ENCODE measurements at regions not wholly inside any gene's neighbourhood (a gene's known extent, or its start where the extent isn't known, plus 50 kb on each side); places are given as distances from the start of the nearest gene placed in this dataset.
"Not testable (repeated sequence)": the region's sequence is repeated elsewhere in the genome, so short reads cannot be mapped to it uniquely, and the experiment has no call there.

DNA sequence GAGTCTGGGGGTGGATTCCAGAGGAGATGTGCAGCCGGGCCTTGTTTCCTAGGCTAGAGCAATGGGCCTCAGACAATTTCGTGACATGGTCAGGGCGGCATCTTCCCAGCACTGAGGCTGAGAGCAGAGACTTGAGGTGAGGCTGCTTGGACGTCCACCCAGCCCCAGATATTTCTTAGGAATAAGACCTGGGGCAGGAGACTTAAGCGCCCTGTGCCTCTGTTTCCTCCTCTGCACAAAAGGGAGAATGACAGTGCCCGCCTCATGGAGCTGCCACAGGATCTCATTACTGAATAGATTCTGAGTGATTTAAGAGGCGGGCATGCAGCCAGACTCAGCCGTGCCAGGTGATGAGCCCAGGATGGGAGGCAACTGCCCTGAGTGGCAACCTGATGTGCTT is 297.9 kb upstream of the SFSWAP start:
- no peak overlapping the region for H3K4me3 ChIP-seq (ENCODE audit: low read depth, low read length)
- FAIRE-seq (no peak), DNase-seq (ENCODE audit: low read depth) (no peak)
- H3K36me3 ChIP-seq (ENCODE audit: control insufficient read depth, insufficient read depth, low read length), result no peaks in the 10 kb centered on the region
- no peaks in the 10 kb centered on the region for H3K27me3 ChIP-seq (ENCODE audit: control insufficient read depth, insufficient read depth, low read length)
- no peak for TF ChIP-seq CTCF (IDR thresholded peaks at IDR 0.05; ENCODE audit: insufficient read depth, low read length, severe bottlenecking)

GRCh38 chr12:131413471-131413870 is 297.4 kb upstream of the SFSWAP start:
- Histone ChIP-seq H3K27me3 (ENCODE audit: control insufficient read depth, insufficient read depth, low read length) (no peaks in the 10 kb centered on the region), H3K4me3 (ENCODE audit: low read depth, low read length) (no peak overlapping the region), H3K36me3 (ENCODE audit: control insufficient read depth, insufficient read depth, low read length) (no peaks in the 10 kb centered on the region)
- TF ChIP-seq CTCF (IDR thresholded peaks at IDR 0.05; ENCODE audit: insufficient read depth, low read length, severe bottlenecking), result no peak
- no peak for FAIRE-seq
- no peak for DNase-seq (ENCODE audit: low read depth)

- not testable (repeated sequence) for DNase-seq (ENCODE audit: low read depth)
These were observed 296.6 kb upstream of the SFSWAP start for GRCh38 chr12:131414155-131414922.

DNA sequence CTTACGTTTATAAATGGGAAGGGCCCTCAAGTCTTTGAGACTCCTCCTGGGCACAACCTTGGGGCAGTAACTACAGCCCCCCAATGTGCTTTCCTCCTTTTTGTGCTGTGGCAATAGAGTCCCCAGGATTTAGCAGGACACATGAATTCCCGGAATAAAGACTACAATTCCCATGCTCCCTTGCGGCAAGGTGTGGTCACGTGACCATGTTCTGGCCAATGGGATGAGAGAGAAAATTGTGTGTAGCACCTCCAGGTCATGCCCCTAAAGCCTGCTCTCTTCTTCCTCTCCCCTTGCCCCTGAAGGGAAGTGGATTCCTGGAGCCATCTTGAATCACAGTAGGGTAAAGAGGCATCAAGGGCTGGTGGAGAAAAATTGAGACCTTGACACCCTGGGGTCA is 295.1 kb upstream of the SFSWAP start:
- Histone ChIP-seq H3K4me3 (ENCODE audit: low read depth, low read length) (no peak overlapping the region), H3K27me3 (ENCODE audit: control insufficient read depth, insufficient read depth, low read length) (no peaks in the 10 kb centered on the region), H3K36me3 (ENCODE audit: control insufficient read depth, insufficient read depth, low read length) (no peaks in the 10 kb centered on the region)
- no peak for DNase-seq (ENCODE audit: low read depth)
- no peak for FAIRE-seq
- TF ChIP-seq CTCF (IDR thresholded peaks at IDR 0.05; ENCODE audit: insufficient read depth, low read length, severe bottlenecking), result no peak

More at GRCh38 chr12:131414155-131414922, 296.6 kb upstream of the SFSWAP start:
- peak; percentile 96 for FAIRE-seq
- H3K4me3 ChIP-seq (ENCODE audit: low read depth, low read length); H3K36me3 ChIP-seq (ENCODE audit: control insufficient read depth, insufficient read depth, low read length); H3K27me3 ChIP-seq (ENCODE audit: control insufficient read depth, insufficient read depth, low read length): not testable (repeated sequence)

GRCh38 chr12:131418121-131418520 is 292.8 kb upstream of the SFSWAP start:
- DNase-seq (ENCODE audit: low read depth) (no peak), FAIRE-seq (no peak)
- Histone ChIP-seq H3K36me3 (ENCODE audit: control insufficient read depth, insufficient read depth, low read length) (no peaks in the 10 kb centered on the region), H3K27me3 (ENCODE audit: control insufficient read depth, insufficient read depth, low read length) (no peaks in the 10 kb centered on the region), H3K4me3 (ENCODE audit: low read depth, low read length) (no peak overlapping the region)
- TF ChIP-seq CTCF (IDR thresholded peaks at IDR 0.05; ENCODE audit: insufficient read depth, low read length, severe bottlenecking), result no peak

DNA sequence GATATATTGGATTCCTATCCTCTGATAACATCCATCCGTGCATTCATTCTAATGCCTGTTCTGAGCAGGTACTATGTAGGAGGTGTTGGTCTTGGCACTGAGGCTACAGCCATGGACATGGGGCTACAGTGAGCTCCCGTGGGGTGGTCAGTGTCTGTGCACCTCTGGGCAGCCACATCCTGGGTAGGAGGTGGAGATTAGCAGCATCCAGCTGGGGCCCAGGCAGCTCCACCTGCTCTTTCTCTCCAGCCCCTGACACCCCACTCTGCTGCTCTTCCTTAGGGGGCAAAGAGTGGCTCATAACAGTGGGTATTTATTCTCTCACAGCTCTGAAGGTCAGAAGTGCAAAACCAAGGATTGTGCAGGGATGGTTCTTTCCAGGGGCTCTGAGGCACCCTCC is 292.0 kb upstream of the SFSWAP start:
- no peak for DNase-seq (ENCODE audit: low read depth)
- FAIRE-seq, result no peak
- Histone ChIP-seq H3K27me3 (ENCODE audit: control insufficient read depth, insufficient read depth, low read length) (no peaks in the 10 kb centered on the region), H3K4me3 (ENCODE audit: low read depth, low read length) (no peak overlapping the region), H3K36me3 (ENCODE audit: control insufficient read depth, insufficient read depth, low read length) (no peaks in the 10 kb centered on the region)
- no peak for TF ChIP-seq CTCF (IDR thresholded peaks at IDR 0.05; ENCODE audit: insufficient read depth, low read length, severe bottlenecking)
